HG03354 (cell line): ENCODE measurements at regions not wholly inside any gene's neighbourhood (a gene's known extent, or its start where the extent isn't known, plus 50 kb on each side); places are given as distances from the start of the nearest gene placed in this dataset.

Experiments
- ATAC-seq: cut with Tn5 transposase; IDR thresholded peaks from one replicate; pipeline ENCODE4 v1.9.1; 2021; ENCODE audit warnings: mild to moderate bottlenecking; ENCODE audit not compliant: unreplicated experiment, poor library complexity, severe bottlenecking

DNA sequence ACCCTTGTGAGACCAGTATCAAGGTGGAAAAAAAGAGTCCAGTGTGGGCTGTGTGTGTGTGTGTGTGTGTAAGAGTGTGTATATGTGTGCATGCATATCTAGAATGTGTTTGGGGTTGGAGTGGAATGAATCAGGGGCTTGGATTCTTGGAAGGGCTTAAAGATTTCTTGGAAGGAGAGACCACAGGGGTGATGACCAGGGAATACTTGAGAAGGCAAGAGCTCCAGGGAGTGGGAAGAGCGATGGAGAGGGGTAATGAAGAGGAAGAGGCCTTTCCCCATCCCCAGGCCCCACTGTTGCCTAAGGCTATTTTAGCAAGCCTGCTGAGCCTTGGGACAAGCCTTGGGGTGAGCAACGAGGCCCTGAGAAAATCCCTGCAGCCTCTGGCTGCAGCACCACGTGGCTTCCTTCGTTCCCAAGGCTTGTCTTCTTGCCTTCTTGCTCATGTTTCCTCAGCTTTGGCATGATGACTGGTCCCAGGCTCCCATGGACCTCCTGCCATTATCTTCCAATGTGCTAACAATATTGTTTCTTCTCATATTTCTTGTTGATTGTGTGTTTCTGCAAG is 663.4 kb downstream of the INHBA start:
- no peak for ATAC-seq

DNA sequence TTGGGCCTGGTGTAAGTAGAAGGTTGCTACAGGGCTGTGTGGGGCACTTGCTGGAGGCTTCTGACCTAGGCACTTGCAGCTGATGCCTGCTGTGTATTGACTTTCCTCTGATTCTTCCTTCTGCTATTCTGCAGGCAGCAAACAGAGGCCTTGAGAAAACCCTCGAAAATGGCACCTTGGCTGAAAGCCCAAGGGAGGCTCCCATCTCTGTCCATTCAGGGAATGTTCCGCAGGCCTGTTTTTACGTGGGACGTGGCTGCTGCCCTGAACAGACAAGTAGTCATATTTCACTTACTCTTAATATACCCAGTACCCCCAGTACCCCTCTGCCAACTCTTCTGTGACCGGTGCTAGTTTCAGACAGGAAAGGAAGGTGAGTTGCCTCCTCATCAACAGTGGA is 664.7 kb downstream of the INHBA start:
- ATAC-seq = no peak

DNA sequence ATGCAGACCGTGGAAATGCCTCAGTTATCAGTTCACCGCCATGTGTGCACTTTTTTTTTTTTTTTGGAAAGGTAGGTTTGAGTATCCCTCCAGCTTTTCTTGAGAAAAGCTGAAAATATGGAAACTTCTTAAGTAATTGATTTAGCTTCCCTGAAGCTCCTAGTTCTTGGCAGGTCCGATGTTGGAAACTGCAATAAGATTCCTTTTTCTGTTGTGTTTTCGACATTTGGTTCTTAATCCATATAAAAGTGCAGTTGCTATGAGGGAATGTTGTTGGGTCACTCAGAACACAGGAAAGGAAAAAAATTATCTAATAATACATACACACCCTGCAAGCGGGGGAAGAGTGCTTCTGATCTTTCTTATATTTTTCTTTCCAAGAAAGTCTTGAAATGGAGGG is 665.2 kb downstream of the INHBA start:
- ATAC-seq = no peak

DNA sequence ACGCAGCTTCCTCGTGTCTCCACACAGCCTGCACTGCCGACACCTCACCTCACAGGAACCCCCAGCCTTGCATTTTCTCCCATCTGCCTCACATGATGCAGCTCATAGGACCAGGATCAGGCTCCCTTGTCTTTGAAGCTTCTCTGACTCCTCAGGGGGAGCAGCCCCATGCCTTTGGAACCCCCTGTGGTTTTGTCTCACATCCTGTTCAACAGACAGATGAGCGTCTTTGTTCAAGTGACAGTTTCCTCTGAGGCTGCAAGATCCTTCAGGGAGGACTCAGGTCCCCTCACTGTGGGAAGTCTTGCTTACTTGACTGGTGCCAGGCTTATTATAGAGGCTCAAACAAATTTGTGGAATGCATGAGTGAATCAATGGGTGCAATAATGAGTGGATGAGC is 667.1 kb downstream of the INHBA start:
- no peak for ATAC-seq

DNA sequence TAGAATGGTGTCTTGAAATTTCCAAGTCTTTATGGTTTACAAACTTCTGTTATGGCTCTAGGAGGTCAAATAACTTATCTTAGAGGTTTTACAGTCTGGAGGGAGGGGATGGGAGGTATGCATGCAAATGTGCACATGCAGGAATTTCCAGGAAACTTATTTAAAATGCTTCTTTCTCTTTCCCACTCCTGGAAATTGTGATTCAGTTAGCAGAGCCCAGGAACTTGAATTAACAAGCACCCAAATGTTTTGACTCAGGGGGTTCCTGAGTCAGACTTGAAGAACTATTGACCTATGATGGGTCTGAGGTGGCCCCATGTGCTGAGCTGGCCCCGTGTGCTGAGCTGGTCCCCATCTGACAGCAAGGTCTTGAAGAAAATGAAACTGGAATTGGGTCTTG is 669.4 kb downstream of the INHBA start:
- no peak for ATAC-seq

DNA sequence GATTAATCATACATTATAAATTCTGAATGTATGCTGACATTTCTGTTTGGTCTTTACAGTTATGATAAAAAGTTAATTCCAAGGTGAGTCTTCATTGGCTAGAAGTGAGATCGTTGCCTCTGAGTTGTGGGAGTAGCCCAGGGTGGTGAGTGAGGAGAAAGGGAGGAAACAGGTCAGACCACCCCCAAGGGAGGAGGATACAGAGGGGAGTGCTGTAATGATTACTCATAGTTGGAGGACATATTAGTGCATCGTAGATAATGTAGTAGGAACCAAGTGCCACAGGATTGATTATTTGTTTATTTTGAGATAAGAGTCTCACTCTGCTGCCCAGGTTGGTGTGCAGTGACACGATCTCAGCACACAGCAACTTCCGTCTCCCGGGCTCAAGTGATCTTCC is 672.2 kb downstream of the INHBA start:
- no peak for ATAC-seq

DNA sequence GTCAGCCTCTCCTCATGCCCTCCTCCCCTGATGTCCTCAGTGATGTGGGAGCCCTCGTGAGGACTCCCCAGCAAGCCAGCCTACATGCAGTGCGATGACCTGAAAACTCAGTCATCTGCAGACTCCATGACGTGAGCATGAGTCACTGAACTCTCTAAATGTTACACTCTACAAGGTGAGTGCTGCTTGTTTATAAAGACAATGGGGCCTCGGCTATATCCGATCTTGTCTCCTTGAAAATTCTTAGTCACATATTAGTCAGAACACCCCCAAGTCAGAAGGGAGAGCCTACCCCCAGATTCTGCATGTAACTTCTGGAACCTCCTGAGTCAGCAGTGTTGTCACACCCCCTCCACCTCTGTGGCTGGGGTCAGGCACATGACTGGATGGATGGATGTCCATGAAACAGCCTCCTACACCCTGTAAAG is 673.8 kb downstream of the INHBA start:
- no peak for ATAC-seq

DNA sequence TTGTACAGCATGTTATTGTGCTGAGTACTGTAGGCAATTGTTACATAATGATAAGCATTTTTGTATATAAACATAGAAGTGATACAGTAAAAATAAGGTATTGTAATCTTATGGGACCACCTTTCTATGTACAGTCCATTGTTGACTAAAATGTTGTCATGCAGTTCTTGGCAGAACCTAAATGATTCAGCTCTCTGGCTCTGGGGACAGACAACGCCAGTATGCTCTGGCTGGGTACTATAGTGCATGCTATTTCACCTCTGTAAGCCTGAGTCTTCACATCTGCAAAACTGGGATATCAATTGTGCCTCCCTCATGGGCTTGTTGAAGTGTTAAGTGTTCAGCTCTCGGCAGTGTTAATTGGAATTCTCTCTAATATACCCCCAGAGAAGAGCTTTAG is 674.3 kb downstream of the INHBA start:
- ATAC-seq = no peak

DNA sequence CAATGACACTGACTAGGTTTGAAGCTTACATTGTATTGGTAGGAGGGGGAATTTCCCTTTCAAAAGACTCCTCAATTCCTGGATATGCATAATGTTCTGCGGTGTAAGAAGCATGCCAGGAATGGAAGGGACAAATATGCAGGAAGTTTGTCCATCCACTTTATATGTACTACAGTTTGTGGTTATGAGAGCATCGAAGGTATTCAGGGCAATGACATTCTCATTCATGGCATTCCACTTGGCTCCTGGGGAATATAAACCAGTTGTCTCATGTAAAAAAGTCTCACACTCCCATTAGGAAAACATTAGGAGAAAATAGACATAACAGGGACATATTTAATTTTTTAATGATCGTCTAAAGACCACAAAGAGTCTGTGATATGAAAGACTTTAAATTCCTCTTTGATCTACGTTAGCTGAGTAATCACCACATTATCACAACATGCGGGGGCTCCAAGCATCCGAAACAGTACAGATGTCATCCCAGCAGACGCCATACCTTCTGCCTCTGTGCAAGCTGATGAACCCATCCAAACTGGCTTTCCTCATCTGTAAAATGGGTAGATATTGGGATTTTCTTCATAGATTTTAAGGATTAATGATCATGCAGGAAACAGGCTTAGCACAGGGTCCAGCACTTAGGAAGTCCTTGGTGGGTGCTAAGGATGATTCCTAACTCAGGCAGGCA is 675.3 kb downstream of the INHBA start:
- no peak for ATAC-seq

DNA sequence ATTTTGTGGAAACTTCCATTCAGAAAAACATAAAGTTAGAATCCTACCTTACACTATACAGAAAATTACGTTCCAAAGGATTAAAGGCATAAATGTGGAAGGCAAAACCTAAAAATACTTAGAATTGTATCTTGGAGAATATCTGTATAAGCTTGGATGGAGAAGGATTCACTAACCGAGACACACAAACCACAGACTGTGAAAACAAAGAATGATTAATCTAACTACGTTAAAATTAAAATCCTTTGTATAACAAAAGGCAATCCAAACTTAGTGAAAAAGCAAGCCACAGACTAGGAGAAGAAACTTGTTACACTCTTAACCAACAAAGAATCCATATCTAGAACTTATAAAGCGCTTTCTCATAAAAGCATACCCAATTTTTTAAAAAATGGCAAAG is 678.8 kb downstream of the INHBA start:
- ATAC-seq = no peak

DNA sequence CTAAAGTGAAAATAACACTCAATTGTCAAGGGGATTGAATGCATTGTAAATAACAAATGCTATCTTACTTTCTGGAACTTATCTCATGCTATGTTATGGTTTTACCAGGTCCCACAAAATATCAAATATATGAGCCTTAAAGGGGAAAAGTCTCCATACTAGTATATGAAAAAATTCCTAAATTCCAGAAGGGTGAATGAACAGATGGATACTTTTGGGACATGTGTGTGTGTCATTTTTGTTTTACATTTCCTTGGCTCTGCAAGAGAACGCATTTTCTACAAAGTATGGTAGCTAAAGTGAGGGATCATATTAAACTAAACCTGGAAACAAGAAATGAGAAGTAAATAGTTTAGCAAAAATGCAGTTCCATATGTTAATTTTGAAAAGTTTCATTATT is 682.8 kb downstream of the INHBA start:
- ATAC-seq = no peak

DNA sequence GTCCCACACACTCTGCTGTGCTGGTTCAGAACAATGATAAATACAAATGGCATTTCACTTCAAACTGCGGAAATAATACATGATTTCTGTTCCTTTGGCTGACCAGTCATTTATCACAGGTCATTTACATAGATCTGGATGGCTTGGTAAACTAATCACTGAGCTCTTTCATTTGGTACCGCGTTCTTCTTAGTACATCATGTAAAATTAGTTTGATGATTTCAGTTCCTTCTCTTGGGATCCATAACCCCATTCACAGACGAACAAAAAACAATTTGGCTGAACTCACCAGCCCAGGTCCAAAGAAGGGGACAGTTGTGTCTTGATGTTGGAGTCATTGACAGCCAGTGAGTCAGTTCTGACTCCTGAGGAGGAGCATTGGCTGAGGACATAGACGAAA is 689.8 kb downstream of the INHBA start:
- ATAC-seq = no peak

DNA sequence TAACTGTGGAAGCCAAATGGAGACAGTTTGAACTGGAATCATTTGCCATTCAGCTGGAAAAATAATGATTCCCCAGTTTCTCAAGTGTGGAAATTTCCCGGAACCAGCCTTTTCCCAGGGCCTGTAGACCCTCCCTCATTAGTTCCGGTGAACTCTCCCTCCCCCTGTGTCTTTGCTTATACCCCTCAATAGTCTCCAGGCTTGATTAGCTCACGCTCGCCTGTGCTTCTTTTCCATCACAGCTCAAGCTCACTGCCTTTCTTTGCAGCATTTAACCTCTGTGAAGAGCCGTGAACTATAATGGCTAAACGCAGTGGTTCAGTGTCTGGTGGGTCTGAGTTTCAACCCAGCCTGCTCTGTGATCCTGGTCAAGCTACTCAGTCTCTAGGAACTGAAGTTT is 690.8 kb downstream of the INHBA start:
- no peak for ATAC-seq

DNA sequence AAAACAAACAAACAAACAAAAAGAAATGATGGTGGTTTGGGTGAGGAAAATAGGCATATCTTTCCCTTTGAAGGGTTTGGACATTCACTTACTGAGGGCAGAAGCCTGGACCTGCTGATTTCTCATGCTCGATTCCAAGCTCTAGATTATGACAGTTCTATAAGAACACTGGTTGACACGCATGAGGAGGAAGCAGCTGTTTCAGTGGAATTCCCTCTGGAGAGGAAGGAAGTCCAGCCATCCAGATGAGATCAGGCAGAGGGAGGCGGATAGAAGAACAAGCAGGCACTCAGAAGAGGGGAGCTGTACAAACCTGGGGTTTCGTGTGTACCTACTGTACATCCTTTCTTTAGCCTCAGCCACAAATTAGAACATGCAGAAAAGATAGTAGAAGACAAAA is 691.9 kb downstream of the INHBA start:
- ATAC-seq = no peak

DNA sequence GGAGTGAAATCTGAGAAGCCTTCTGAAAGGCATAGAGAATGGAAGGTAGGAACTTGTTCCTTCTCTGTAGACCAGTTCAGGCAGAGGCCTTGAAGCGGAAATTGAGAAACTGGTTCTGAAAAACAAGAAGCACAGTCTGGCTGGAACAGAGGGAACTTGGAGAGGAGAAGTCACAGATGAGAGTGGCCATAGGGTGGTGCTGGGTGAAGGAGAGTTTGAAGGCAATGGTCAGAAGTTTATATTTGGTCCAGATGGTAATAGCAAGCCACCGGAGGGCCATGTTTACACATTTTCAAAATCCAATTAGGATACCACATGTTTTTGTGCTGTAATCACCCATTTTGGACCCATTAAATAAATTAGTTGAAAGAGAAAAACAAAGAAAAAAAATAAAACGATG is 692.5 kb downstream of the INHBA start:
- no peak for ATAC-seq

DNA sequence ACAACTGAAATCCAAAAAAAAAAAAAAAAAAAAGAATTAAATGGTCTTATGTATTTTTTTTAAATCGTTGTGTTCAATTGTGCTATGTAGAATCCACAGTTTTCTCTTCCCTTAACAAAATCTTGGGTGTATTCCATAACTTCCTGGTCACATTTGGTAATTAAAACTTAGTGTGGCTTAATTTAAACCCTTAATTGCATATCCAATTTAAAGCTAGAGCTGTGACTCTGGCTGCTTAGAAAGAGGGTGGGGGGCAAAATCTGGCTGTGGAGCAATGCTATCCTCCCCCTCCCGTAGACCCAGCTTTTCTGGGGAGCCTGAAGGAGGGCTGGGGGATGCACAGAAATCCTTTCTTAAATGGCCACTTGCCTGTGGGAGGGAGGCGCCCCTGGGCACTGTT is 695.1 kb downstream of the INHBA start:
- ATAC-seq = no peak

DNA sequence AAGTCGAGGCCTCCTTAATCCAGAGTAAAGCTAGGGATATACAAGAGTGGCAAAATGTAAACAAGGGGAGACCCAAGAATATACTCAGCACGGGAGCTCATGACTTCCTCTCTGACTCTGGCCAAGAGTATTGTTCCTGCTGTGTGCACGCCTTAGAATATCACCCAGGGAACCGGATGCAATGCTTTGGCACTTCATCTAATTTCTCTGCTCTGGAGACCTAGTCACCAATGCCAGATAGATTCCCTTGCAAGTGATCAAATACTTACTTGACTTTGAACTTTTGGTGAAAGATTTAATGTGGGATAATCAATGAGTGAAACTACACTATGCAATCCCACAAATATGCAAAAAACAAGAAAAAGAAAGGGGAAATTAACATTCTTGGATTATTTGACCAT is 695.5 kb downstream of the INHBA start:
- ATAC-seq = no peak

DNA sequence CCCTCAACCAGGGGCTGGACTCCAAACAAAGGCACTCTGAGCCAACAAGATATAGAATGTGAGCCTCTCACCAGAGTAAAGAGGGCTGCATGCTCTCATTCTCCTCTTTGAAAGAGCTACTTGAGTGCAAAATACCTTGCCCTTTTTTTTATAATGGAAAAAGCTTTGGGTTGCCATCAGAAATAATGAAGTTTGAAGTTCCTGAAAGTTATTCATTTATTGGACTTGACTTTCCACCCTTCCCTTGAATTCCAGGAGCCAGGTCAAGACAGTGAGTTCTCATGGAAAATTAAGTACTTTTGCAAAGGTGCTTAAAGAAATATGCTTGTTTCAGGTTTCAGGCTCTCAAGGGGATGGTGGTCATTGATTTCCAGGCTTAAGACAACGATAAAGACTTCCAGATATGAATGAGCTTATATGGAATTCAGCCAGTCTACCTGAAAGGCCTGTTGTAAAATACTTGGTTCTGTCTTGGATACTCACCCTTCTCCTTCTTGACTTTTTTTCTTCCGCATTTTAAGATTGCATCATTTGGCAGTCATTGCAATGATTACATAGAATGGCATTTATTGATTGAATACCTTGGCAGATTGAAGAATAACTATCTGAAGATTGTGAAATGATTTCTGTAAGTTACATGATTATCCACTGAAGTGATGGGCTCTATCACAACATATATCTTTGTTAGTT is 696.4 kb downstream of the INHBA start:
- no peak for ATAC-seq

DNA sequence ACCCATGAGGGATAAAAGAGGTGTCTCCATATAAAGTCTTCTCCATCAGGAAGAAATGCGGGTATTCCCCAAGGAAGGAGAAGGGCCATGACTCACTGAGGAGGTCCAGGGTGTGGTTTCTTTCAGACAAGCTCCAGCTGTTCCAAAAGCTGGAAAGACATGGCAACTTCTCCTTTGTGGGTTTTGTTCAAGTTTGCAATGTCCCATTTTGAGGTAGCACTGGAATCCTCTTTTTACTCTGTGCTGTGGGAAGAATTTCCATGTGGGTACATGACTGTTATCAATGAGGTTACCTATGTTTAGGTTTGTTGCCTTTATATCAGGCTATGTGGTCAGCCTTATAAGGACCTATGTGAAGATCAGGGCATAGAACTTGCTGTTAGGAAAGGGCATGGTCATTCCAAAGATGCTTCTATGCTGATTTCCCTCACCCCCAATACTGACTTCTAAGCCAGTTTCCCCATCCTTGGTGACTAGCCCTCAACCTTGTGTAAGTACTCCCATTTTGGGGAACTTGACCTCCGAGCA is 697.5 kb downstream of the INHBA start:
- ATAC-seq = no peak

DNA sequence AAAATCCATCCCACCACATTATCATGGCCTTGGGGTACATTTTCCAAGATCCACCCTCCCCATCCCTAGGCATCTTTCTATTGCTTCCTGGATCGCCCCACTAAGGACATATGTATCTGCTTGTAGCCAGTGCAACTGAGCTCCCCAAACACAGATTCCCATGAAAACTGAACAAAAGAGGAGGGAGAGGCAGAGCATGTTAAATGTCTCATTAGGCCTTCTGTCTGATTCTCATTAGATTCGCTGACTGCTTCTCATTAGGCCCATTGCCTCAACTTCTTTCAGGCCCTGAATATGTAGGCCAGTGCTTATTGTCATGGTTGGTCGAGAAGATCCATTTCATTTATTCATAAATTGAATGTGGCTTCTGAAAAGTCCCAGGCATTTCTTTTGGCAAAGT is 698.9 kb downstream of the INHBA start:
- ATAC-seq = no peak

DNA sequence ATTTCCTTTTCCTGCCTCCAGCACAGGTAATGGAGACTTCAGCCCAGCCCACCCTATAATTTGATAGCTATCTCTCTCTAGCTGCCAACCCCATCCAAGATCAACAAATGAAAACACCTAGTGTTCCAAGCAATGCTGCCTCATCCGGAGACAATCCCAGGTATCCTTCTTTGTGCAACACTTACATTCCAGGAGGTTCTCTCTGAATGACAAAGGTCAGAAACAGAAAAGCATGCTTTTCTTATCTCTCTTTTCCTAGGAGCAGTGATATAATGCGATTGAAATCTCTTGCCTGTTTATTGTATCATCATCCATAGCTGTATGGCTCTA is 699.3 kb downstream of the INHBA start:
- no peak for ATAC-seq
